SK-N-SH (cell line): ENCODE measurements at regions not wholly inside any gene's neighbourhood (a gene's known extent, or its start where the extent isn't known, plus 50 kb on each side); places are given as distances from the start of the nearest gene placed in this dataset.

Experiments used
- CTCF ChIA-PET: fragments of 300-600, 350-600 bp; formaldehyde crosslinking; extraction: SDS; loops from one replicate; lab custom pipeline; 2021; lab: Yijun Ruan, JAX
- POLR2A ChIA-PET: fragments of 350-600 bp; sonication (Branson Sonifier 250); formaldehyde crosslinking; extraction: SDS; loops from one replicate; lab custom pipeline; 2020; ENCODE audit warnings: antibody characterized with exemption, inconsistent platforms; lab: Yijun Ruan, JAX
- DNase-seq: peaks from one replicate; pipeline ENCODE4 v3.0.0; 2012
- H2AFZ ChIP-seq: fragments of 200-600 bp; sonication (generic); 2 replicates; pipeline ENCODE4 v1.8.1; 2016; ENCODE audit warnings: antibody characterized with exemption, mild to moderate bottlenecking, low read depth
- H3F3A ChIP-seq: fragments of 200-600 bp; sonication (generic); replicated peaks from 2 replicates; pipeline ENCODE3; 2016; ENCODE audit warnings: antibody characterized with exemption, mild to moderate bottlenecking; ENCODE audit not compliant: insufficient read depth
- H3K27ac ChIP-seq, 2 experiments: fragments of 200-500 bp in 1 of 2; fragments of 200-600 bp in 1 of 2; sonication (Bioruptor generic) in 1 of 2; sonication (generic), shearing (Covaris generic) in 1 of 2; 2 replicates each; pipeline versions ENCODE4 v1.5.1 to v1.6.1; 2014 to 2016; ENCODE audit warnings: low read depth in 2 of 2, inconsistent platforms in 1 of 2, low read length in 1 of 2, mild to moderate bottlenecking in 1 of 2, mixed read lengths in 1 of 2
- H3K27me3 ChIP-seq: fragments of 200-600 bp; sonication (generic), shearing (Covaris generic); 2 replicates; pipeline ENCODE4 v1.6.1; 2016; ENCODE audit warnings: mixed run types; ENCODE audit not compliant: insufficient read depth
- H3K36me3 ChIP-seq, 2 experiments: fragments of 200-500 bp in 1 of 2; fragments of 200-600 bp in 1 of 2; sonication (Bioruptor generic) in 1 of 2; sonication (generic) in 1 of 2; replicated peaks in 1 of 2; 2 replicates each; pipeline versions ENCODE3 to v1.5.1; 2014 to 2016; ENCODE audit warnings: low read length in 1 of 2, mild to moderate bottlenecking in 1 of 2; ENCODE audit not compliant: insufficient read depth in 2 of 2, control insufficient read depth in 1 of 2
- H3K4me1 ChIP-seq, 2 experiments: fragments of 200-500 bp in 1 of 2; fragments of 200-600 bp in 1 of 2; sonication (Bioruptor generic) in 1 of 2; sonication (generic), shearing (Covaris generic) in 1 of 2; 2 replicates each; pipeline versions ENCODE4 v1.5.1 to v1.6.1; 2014 to 2016; ENCODE audit warnings: low read depth in 1 of 2, low read length in 1 of 2, mixed run types in 1 of 2; ENCODE audit not compliant: insufficient read depth in 2 of 2, control insufficient read depth in 1 of 2
- H3K4me2 ChIP-seq: fragments of 200-600 bp; sonication (generic), shearing (Covaris generic); 2 replicates; pipeline ENCODE4 v1.6.1; 2017; ENCODE audit warnings: mixed run types
- H3K4me3 ChIP-seq, 2 experiments: fragments of 200-500 bp in 1 of 2; fragments of 200-600 bp in 1 of 2; sonication (Bioruptor generic) in 1 of 2; sonication (generic), shearing (Covaris generic) in 1 of 2; 2 replicates each; pipeline versions ENCODE4 v1.5.1 to v1.8.1; 2014 to 2016; ENCODE audit warnings: low read depth in 2 of 2, inconsistent platforms in 1 of 2, low read length in 1 of 2, mild to moderate bottlenecking in 1 of 2, mixed read lengths in 1 of 2, moderate library complexity in 1 of 2
- H3K79me2 ChIP-seq: fragments of 200-600 bp; sonication (generic); 2 replicates; pipeline ENCODE4 v1.8.1; 2017; ENCODE audit warnings: mild to moderate bottlenecking; ENCODE audit not compliant: insufficient read depth
- H3K9ac ChIP-seq: fragments of 200-600 bp; sonication (generic); 2 replicates; pipeline ENCODE4 v1.6.1; 2017; ENCODE audit warnings: mixed run types
- H3K9me2 ChIP-seq: fragments of 200-600 bp; sonication (generic); 2 replicates; pipeline ENCODE4 v1.6.1; 2017; ENCODE audit warnings: mixed run types
- H3K9me3 ChIP-seq: fragments of 200-600 bp; sonication (generic); 2 replicates; pipeline ENCODE4 v1.6.1; 2017; ENCODE audit warnings: mixed run types, mild to moderate bottlenecking, moderate library complexity
- H4K20me1 ChIP-seq: fragments of 200-600 bp; sonication (generic); 2 replicates; pipeline ENCODE4 v1.6.1; 2017; ENCODE audit warnings: mild to moderate bottlenecking, mixed run types; ENCODE audit not compliant: insufficient read depth
- ELF1 ChIP-seq: IDR thresholded peaks from 2 replicates; pipeline ENCODE4 v1.4.0; 2012
- EP300 ChIP-seq, 2 experiments: IDR thresholded peaks; 2 replicates each; pipeline versions ENCODE4 v1.4.0 to v1.6.1; 2012; ENCODE audit warnings: borderline replicate concordance in 1 of 2, low read depth in 1 of 2, low read length in 1 of 2
- EZH2phosphoT487 ChIP-seq: fragments of 200-600 bp; sonication (generic); IDR thresholded peaks from 2 replicates; pipeline ENCODE4 v1.6.1; 2017; ENCODE audit warnings: low read depth, mixed run types, mild to moderate bottlenecking, antibody characterized with exemption, moderate library complexity, borderline replicate concordance
- FOXJ3 ChIP-seq: sonication (generic); formaldehyde crosslinking; IDR thresholded peaks from 2 replicates; pipeline ENCODE4 v1.5.1; 2020; ENCODE audit warnings: mild to moderate bottlenecking, missing genetic modification reagents
- FOXM1 ChIP-seq: IDR thresholded peaks from 2 replicates; pipeline ENCODE4 v1.4.0; 2012; ENCODE audit warnings: low read depth, mild to moderate bottlenecking
- GATA2 ChIP-seq: sonication (generic); formaldehyde crosslinking; IDR thresholded peaks from 2 replicates; pipeline ENCODE4 v1.5.0; 2020; ENCODE audit warnings: mild to moderate bottlenecking, missing genetic modification reagents
- JUND ChIP-seq: IDR thresholded peaks from 2 replicates; pipeline ENCODE4 v1.4.0; 2012
- MEF2A ChIP-seq: IDR thresholded peaks from 2 replicates; pipeline ENCODE4 v1.4.0; 2012; ENCODE audit warnings: low read depth, borderline replicate concordance
- MXI1 ChIP-seq: IDR thresholded peaks from 2 replicates; pipeline ENCODE4 v1.6.1; 2012; ENCODE audit warnings: mild to moderate bottlenecking, low read depth, low read length, improper control_type of control experiment
- PBX3 ChIP-seq: IDR thresholded peaks from 2 replicates; pipeline ENCODE4; 2012
- TAF1 ChIP-seq: IDR thresholded peaks from 2 replicates; pipeline ENCODE4 v1.6.1; 2012; ENCODE audit warnings: low read depth, mild to moderate bottlenecking, low read length, moderate library complexity, borderline replicate concordance
- USF1 ChIP-seq: IDR thresholded peaks from 2 replicates; pipeline ENCODE4 v1.4.0; 2012; ENCODE audit warnings: low read depth, borderline replicate concordance
- YY1 ChIP-seq: IDR thresholded peaks from 2 replicates; pipeline ENCODE4 v1.4.0; 2012; ENCODE audit warnings: low read depth, mild to moderate bottlenecking
- WGBS: methylation state at CpG from one replicate; pipeline ENCODE4 v1.1.6; 2017; ENCODE audit warnings: low lambda C conversion rate; 5-methylcytosine and 5-hydroxymethylcytosine counted together

GRCh38 chr14:83746336-83746735, 1783.6 kb upstream of the FLRT2 start (continued):
- TF ChIP-seq MEF2A, result no peak
- TF ChIP-seq USF1, result no peak
- TF ChIP-seq GATA2, result no peak
- TF ChIP-seq TAF1, result no peak
- no peak for TF ChIP-seq JUND
- no peak for TF ChIP-seq PBX3
- TF ChIP-seq ELF1, result no peak
- TF ChIP-seq, all 33 proteins: peak for 0

GRCh38 chr14:83757916-83758315, 1772.0 kb upstream of the FLRT2 start:
- Histone ChIP-seq H3K79me2 (no peaks in the 10 kb centered on the region), H3F3A (no peaks in the 10 kb centered on the region), H3K36me3 (no peaks in the 10 kb centered on the region), H3K9me2 (no peaks in the 10 kb centered on the region), H3K4me3 (no peak overlapping the region), H3K27me3 (no peaks in the 10 kb centered on the region), H3K4me1 (no peaks in the 10 kb centered on the region), H3K9me3 (no peaks in the 10 kb centered on the region), H3K9ac (no peak overlapping the region), H4K20me1 (no peaks in the 10 kb centered on the region), H3K27ac (no peak overlapping the region), H2AFZ (no peak overlapping the region), H3K4me2 (no peak overlapping the region)
- WGBS, result 8% methylated on average over 3 of the region's 3 CpGs
- POLR2A ChIA-PET, result no interaction called here
- no peak for DNase-seq
- CTCF ChIA-PET, result no interaction called here
- TF ChIP-seq GATA2 (no peak), EZH2phosphoT487 (no peak), JUND (no peak), EP300 (IDR thresholded peaks at IDR 0.05; ENCODE audit: borderline replicate concordance in 1 of 2, low read depth in 1 of 2, low read length in 1 of 2) (no peak), FOXJ3 (CRISPR knock-in tag) (no peak), TAF1 (no peak), YY1 (no peak), MEF2A (no peak), PBX3 (no peak), FOXM1 (no peak), MXI1 (no peak)
